VCaP (cell line): ENCODE measurements at regions not wholly inside any gene's neighbourhood (a gene's known extent, or its start where the extent isn't known, plus 50 kb on each side); places are given as distances from the start of the nearest gene placed in this dataset.
"Not testable (repeated sequence)": the region's sequence is repeated elsewhere in the genome, so short reads cannot be mapped to it uniquely, and the experiment has no call there.

ENCODE experiments used
- H3K27ac ChIP-seq: fragments of 450-650 bp; 2 replicates; pipeline ENCODE4 v1.5.1; 2017
- TF ChIP-seq, protein P1 (sequence below): fragments of 450-650 bp; conservative IDR thresholded peaks from 2 replicates; pipeline ENCODE4 v1.5.1; 2017; ENCODE audit warnings: mild to moderate bottlenecking, moderate library complexity

- TF ChIP-seq, protein P1, sequence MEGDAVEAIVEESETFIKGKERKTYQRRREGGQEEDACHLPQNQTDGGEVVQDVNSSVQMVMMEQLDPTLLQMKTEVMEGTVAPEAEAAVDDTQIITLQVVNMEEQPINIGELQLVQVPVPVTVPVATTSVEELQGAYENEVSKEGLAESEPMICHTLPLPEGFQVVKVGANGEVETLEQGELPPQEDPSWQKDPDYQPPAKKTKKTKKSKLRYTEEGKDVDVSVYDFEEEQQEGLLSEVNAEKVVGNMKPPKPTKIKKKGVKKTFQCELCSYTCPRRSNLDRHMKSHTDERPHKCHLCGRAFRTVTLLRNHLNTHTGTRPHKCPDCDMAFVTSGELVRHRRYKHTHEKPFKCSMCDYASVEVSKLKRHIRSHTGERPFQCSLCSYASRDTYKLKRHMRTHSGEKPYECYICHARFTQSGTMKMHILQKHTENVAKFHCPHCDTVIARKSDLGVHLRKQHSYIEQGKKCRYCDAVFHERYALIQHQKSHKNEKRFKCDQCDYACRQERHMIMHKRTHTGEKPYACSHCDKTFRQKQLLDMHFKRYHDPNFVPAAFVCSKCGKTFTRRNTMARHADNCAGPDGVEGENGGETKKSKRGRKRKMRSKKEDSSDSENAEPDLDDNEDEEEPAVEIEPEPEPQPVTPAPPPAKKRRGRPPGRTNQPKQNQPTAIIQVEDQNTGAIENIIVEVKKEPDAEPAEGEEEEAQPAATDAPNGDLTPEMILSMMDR, result no peak
- H3K27ac ChIP-seq, result no peak overlapping the region
These were observed 818.7 kb downstream of the LTN1 start for GRCh38 chr21:28174006-28174405.

GRCh38 chr21:28172376-28172775, 820.3 kb downstream of the LTN1 start:
- TF ChIP-seq, protein P1, result no peak

GRCh38 chr21:28167366-28167765, 825.3 kb downstream of the LTN1 start:
- TF ChIP-seq, protein P1, result no peak
- H3K27ac ChIP-seq, result no peak overlapping the region

More at GRCh38 chr21:28172376-28172775, 820.3 kb downstream of the LTN1 start:
- no peak overlapping the region for H3K27ac ChIP-seq

DNA sequence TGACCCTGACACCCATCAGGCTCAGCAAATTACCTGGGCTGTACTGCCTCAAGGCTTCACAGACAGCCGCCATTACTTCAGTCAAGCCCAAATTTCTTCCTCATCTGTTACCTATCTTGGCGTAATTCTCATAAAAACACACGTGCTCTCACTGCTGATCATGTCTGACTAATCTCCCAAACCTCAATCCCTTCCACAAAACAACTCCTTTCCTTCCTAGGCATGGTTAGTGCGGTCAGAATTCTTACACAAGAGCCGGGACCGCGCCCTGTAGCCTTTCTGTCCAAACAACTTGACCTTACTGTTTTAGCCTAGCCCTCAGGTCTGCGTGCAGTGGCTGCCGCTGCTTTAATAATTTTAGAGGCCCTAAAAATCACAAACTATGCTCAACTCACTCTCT, 828.2 kb downstream of the LTN1 start:
- H3K27ac ChIP-seq, result not testable (repeated sequence)

- not testable (repeated sequence) for H3K27ac ChIP-seq
These were observed 830.6 kb downstream of the LTN1 start for GRCh38 chr21:28162052-28162451.

- TF ChIP-seq, protein P1, result no peak
- H3K27ac ChIP-seq, result no peak overlapping the region
These were observed 832.3 kb downstream of the LTN1 start for GRCh38 chr21:28160378-28160777.

DNA sequence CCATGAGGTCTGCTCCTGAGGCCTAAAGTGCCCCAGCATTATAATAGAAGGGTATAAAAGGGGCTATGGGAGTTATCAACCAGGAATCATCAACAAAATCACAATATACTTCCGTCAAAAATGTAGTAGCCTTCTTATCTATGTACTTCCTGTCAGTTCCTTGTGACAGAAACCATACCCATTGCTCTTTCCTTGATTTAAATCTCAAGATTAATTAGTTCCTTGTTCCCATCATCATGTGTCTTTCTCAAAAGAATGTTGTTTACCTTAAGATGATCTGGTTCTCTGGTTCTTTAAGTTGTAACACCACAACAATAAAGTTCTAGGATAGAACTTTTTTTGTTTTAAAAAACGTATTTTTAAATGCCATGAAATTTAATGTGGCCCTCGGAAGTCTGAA, 833.3 kb downstream of the LTN1 start:
- H3K27ac ChIP-seq, result no peak overlapping the region
- TF ChIP-seq, protein P1, result no peak

DNA sequence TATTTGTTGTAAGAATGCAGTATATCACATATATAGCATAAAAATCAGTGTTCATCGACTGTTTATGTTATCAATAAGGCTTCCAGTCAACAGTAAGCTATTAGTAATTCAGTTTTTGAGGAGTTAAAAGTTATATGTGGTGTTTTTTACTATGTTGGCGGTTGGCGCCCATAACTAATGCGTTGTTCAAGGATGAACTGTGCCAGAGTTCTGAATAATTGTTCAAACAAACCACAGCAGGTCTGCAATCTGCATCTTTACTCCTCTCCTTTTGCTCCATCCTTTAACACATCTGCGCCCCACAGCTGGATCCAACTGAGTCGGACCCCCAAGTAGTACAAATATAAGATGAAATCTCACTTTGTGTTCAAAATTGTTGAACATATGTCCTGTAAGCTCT, 836.1 kb downstream of the LTN1 start:
- TF ChIP-seq, protein P1, result no peak
- H3K27ac ChIP-seq, result no peak overlapping the region

GRCh38 chr21:28154121-28154520, 838.6 kb downstream of the LTN1 start:
- TF ChIP-seq, protein P1, result no peak
- no peak overlapping the region for H3K27ac ChIP-seq
